ENCODE measurements at regions not wholly inside any gene's neighbourhood (a gene's known extent, or its start where the extent isn't known, plus 50 kb on each side); places are given as distances from the start of the nearest gene placed in this dataset.

GRCh38 chr10:108363576-108363975 lies 1199.1 kb upstream of the SORCS1 start:
- TF ChIP-seq BHLHE40 (IDR thresholded peaks at IDR 0.05; ENCODE audit: borderline replicate concordance) (no peak), HDGF (IDR thresholded peaks at IDR 0.05; ENCODE audit: borderline replicate concordance) (no peak), NFRKB (IDR thresholded peaks at IDR 0.05) (no peak), SP1 (IDR thresholded peaks at IDR 0.05) (no peak), FOXK2 (IDR thresholded peaks at IDR 0.05) (no peak), SUZ12 (IDR thresholded peaks at IDR 0.05) (no peak), FOXM1 (IDR thresholded peaks at IDR 0.05; ENCODE audit: borderline replicate concordance) (no peak), FOXA1 (IDR thresholded peaks at IDR 0.05) (no peak), CTBP1 (IDR thresholded peaks at IDR 0.05; ENCODE audit: borderline replicate concordance) (no peak), ARNT (IDR thresholded peaks at IDR 0.05) (no peak)
- TF ChIP-seq, protein P1, sequence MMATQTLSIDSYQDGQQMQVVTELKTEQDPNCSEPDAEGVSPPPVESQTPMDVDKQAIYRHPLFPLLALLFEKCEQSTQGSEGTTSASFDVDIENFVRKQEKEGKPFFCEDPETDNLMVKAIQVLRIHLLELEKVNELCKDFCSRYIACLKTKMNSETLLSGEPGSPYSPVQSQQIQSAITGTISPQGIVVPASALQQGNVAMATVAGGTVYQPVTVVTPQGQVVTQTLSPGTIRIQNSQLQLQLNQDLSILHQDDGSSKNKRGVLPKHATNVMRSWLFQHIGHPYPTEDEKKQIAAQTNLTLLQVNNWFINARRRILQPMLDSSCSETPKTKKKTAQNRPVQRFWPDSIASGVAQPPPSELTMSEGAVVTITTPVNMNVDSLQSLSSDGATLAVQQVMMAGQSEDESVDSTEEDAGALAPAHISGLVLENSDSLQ (IDR thresholded peaks at IDR 0.05): no peak

All from HEK293T (cell line).